ENCODE measurements at regions not wholly inside any gene's neighbourhood (a gene's known extent, or its start where the extent isn't known, plus 50 kb on each side); places are given as distances from the start of the nearest gene placed in this dataset.

- TF ChIP-seq CTCF (IDR thresholded peaks at IDR 0.05; ENCODE audit: insufficient read depth, low read length, poor library complexity, severe bottlenecking): no peak
- Histone ChIP-seq H3K27me3 (ENCODE audit: control insufficient read depth, insufficient read depth, low read length) (no peaks in the 10 kb centered on the region), H3K36me3 (ENCODE audit: control insufficient read depth, insufficient read depth, low read length) (no peaks in the 10 kb centered on the region), H3K4me3 (ENCODE audit: low read depth, low read length) (no peak overlapping the region)
- DNase-seq (ENCODE audit: low read depth): no peak
These were observed 668.1 kb upstream of the WWC1 start for GRCh38 chr5:167623354-167623753.

GRCh38 chr5:167624053-167624452, 667.4 kb upstream of the WWC1 start:
- no peak for TF ChIP-seq CTCF (IDR thresholded peaks at IDR 0.05; ENCODE audit: insufficient read depth, low read length, poor library complexity, severe bottlenecking)
- Histone ChIP-seq H3K27me3 (ENCODE audit: control insufficient read depth, insufficient read depth, low read length) (no peaks in the 10 kb centered on the region), H3K4me3 (ENCODE audit: low read depth, low read length) (no peak overlapping the region), H3K36me3 (ENCODE audit: control insufficient read depth, insufficient read depth, low read length) (no peaks in the 10 kb centered on the region)
- DNase-seq (ENCODE audit: low read depth): no peak

GRCh38 chr5:167626341-167627123, 664.9 kb upstream of the WWC1 start:
- Histone ChIP-seq H3K36me3 (ENCODE audit: control insufficient read depth, insufficient read depth, low read length) (no peaks in the 10 kb centered on the region), H3K27me3 (ENCODE audit: control insufficient read depth, insufficient read depth, low read length) (no peaks in the 10 kb centered on the region), H3K4me3 (ENCODE audit: low read depth, low read length) (no peak overlapping the region)
- TF ChIP-seq CTCF (IDR thresholded peaks at IDR 0.05; ENCODE audit: insufficient read depth, low read length, poor library complexity, severe bottlenecking): no peak
- no peak for DNase-seq (ENCODE audit: low read depth)

- Histone ChIP-seq H3K36me3 (ENCODE audit: control insufficient read depth, insufficient read depth, low read length) (no peaks in the 10 kb centered on the region), H3K4me3 (ENCODE audit: low read depth, low read length) (no peak overlapping the region), H3K27me3 (ENCODE audit: control insufficient read depth, insufficient read depth, low read length) (no peaks in the 10 kb centered on the region)
- DNase-seq (ENCODE audit: low read depth): no peak
- TF ChIP-seq CTCF (IDR thresholded peaks at IDR 0.05; ENCODE audit: insufficient read depth, low read length, poor library complexity, severe bottlenecking): no peak
These were observed 661.8 kb upstream of the WWC1 start for GRCh38 chr5:167629634-167630033.

- TF ChIP-seq CTCF (IDR thresholded peaks at IDR 0.05; ENCODE audit: insufficient read depth, low read length, poor library complexity, severe bottlenecking): no peak
- DNase-seq (ENCODE audit: low read depth): no peak
- no peaks in the 10 kb centered on the region for H3K27me3 ChIP-seq (ENCODE audit: control insufficient read depth, insufficient read depth, low read length)
- no peaks in the 10 kb centered on the region for H3K36me3 ChIP-seq (ENCODE audit: control insufficient read depth, insufficient read depth, low read length)
- no peak overlapping the region for H3K4me3 ChIP-seq (ENCODE audit: low read depth, low read length)
These were observed 660.3 kb upstream of the WWC1 start for GRCh38 chr5:167631191-167631590.

GRCh38 chr5:167633114-167633513, 658.3 kb upstream of the WWC1 start:
- H3K4me3 ChIP-seq (ENCODE audit: low read depth, low read length): no peak overlapping the region
- no peaks in the 10 kb centered on the region for H3K36me3 ChIP-seq (ENCODE audit: control insufficient read depth, insufficient read depth, low read length)
- H3K27me3 ChIP-seq (ENCODE audit: control insufficient read depth, insufficient read depth, low read length): no peaks in the 10 kb centered on the region
- TF ChIP-seq CTCF (IDR thresholded peaks at IDR 0.05; ENCODE audit: insufficient read depth, low read length, poor library complexity, severe bottlenecking): no peak
- DNase-seq (ENCODE audit: low read depth): no peak

All from kidney epithelial cell (primary cell).